Hepatocyte (in vitro differentiated cells): ENCODE measurements at regions not wholly inside any gene's neighbourhood (a gene's known extent, or its start where the extent isn't known, plus 50 kb on each side); places are given as distances from the start of the nearest gene placed in this dataset.

Experiments used
- CTCF ChIP-seq: fragments of 200-600 bp; sonication (generic); IDR thresholded peaks from 2 replicates; pipeline ENCODE4 v1.5.1; 2016; ENCODE audit warnings: antibody characterized with exemption, mild to moderate bottlenecking; ENCODE audit not compliant: poor library complexity
- EZH2 ChIP-seq: fragments of 200-600 bp; sonication (generic); IDR thresholded peaks from 2 replicates; pipeline ENCODE4 v1.6.1; 2016; ENCODE audit warnings: antibody characterized with exemption, mild to moderate bottlenecking, borderline replicate concordance

- TF ChIP-seq EZH2 = no peak
- no peak for TF ChIP-seq CTCF
Measured at GRCh38 chr3:162218479-162218878, 721.9 kb downstream of the OTOL1 start.
